HFFc6 (cell line): ENCODE measurements at regions not wholly inside any gene's neighbourhood (a gene's known extent, or its start where the extent isn't known, plus 50 kb on each side); places are given as distances from the start of the nearest gene placed in this dataset.

ENCODE experiments used
- DNase-seq: peaks from one replicate; pipeline ENCODE4 v3.0.0-alpha.2; 2018
- H3K27ac Mint-ChIP-seq: 2 replicates; pipeline ENCODE4 v1.8.0; 2020; ENCODE audit warnings: mild to moderate bottlenecking, mixed read lengths
- H3K27me3 Mint-ChIP-seq: 2 replicates; pipeline ENCODE4 v1.8.0; 2021; ENCODE audit warnings: mild to moderate bottlenecking, moderate library complexity, mixed read lengths; ENCODE audit not compliant: insufficient read depth
- H3K36me3 Mint-ChIP-seq: 2 replicates; pipeline ENCODE4 v1.8.0; 2021; ENCODE audit warnings: low read depth, mixed read lengths
- H3K4me1 Mint-ChIP-seq: 2 replicates; pipeline ENCODE4 v1.8.0; 2020; ENCODE audit warnings: low read depth, mixed read lengths
- H3K4me3 Mint-ChIP-seq: 2 replicates; pipeline ENCODE4 v1.8.0; 2020; ENCODE audit warnings: mild to moderate bottlenecking, moderate library complexity, mixed read lengths
- H3K9me3 Mint-ChIP-seq: 2 replicates; pipeline ENCODE4 v1.8.0; 2020; ENCODE audit warnings: mild to moderate bottlenecking, mixed read lengths
- TF ChIP-seq, protein P1 (sequence below): fragments of 200-600 bp; sonication (generic); IDR thresholded peaks from 2 replicates; pipeline ENCODE4 v1.5.0; 2021; ENCODE audit warnings: antibody characterized with exemption, mild to moderate bottlenecking

DNA sequence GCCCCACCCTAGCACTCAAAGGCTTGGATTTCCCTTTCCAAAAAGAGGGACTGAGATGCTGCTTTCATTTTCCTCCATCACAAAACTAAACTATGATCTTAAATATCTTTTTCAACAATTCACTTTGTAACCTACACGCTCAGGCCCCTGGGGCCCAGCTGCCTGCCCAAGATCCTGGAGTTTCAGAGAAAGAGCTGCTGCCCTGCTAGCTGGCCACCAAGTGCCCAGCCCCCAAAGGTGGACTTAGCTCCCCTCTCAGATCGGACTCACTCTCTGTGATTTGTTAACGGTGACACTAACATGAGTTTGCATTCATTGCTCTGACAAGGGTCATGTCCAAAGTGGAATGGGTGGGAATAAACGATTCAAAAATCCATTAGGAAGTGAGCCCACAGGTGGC, 119.6 kb upstream of the SMAD3 start:
- no peak overlapping the region for H3K4me3 Mint-ChIP-seq
- DNase-seq = no peak
- TF ChIP-seq, protein P1, sequence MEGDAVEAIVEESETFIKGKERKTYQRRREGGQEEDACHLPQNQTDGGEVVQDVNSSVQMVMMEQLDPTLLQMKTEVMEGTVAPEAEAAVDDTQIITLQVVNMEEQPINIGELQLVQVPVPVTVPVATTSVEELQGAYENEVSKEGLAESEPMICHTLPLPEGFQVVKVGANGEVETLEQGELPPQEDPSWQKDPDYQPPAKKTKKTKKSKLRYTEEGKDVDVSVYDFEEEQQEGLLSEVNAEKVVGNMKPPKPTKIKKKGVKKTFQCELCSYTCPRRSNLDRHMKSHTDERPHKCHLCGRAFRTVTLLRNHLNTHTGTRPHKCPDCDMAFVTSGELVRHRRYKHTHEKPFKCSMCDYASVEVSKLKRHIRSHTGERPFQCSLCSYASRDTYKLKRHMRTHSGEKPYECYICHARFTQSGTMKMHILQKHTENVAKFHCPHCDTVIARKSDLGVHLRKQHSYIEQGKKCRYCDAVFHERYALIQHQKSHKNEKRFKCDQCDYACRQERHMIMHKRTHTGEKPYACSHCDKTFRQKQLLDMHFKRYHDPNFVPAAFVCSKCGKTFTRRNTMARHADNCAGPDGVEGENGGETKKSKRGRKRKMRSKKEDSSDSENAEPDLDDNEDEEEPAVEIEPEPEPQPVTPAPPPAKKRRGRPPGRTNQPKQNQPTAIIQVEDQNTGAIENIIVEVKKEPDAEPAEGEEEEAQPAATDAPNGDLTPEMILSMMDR = no peak
- H3K9me3 Mint-ChIP-seq = no peaks in the 10 kb centered on the region
- H3K36me3 Mint-ChIP-seq = peaks cover 5% of the 10 kb centered on the region
- no peak overlapping the region for H3K27ac Mint-ChIP-seq
- H3K4me1 Mint-ChIP-seq = peaks cover 38% of the 10 kb centered on the region
- H3K27me3 Mint-ChIP-seq = peaks cover 4% of the 10 kb centered on the region

DNA sequence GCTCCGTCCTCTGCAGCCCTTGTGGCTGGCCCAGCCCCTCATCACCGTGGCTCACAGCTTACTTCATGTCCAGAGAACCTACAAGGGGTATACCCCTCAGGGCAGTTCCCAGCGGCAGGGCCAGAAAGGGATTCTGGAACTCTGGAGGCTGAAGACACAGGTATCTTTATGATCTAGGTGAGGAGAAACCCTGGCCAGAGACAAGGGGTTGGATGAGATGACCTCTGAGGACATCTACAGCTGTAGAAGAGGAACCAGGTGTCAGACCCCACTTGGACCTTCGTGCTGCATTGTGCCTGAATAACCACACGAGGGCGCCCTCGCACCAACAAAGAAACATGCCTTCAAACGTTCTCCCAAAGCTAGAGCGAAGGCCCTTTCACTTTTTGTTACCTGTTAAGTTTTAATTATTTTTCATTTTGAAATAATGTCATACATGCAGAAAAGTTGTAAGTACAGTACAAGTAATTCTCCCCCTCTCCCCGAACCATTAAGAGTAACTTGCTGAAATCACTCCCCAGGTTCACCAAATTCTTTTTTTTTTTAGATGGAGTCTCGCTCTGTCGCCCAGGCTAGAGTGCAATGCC, 118.7 kb upstream of the SMAD3 start:
- TF ChIP-seq, protein P1 = peak; percentile 98
- Mint-ChIP-seq H3K36me3 (peaks cover 5% of the 10 kb centered on the region), H3K27ac (no peak overlapping the region), H3K9me3 (no peaks in the 10 kb centered on the region), H3K27me3 (peaks cover 4% of the 10 kb centered on the region), H3K4me1 (peaks cover 38% of the 10 kb centered on the region), H3K4me3 (no peak overlapping the region)
- peak; percentile 45 for DNase-seq

DNA sequence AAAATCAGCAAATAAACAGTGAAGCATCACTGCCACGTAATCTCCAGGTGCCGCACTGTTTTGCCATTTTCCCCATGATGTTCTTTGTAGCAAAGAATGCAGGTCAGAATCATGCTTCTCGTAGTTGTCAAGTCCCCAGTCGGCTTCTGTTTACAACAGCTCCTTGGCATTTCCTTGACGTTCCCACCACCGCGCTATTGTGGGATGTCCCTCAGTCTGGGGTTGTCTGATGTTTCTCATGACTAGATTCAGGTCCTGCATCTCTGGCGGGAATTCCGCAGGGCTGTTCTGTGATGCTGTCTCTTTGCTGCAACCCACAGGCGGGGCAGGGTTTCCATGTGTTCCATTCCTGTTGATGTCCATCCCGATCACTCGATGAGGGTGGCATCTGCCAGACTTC, 117.9 kb upstream of the SMAD3 start:
- DNase-seq = no peak
- TF ChIP-seq, protein P1 = no peak

DNA sequence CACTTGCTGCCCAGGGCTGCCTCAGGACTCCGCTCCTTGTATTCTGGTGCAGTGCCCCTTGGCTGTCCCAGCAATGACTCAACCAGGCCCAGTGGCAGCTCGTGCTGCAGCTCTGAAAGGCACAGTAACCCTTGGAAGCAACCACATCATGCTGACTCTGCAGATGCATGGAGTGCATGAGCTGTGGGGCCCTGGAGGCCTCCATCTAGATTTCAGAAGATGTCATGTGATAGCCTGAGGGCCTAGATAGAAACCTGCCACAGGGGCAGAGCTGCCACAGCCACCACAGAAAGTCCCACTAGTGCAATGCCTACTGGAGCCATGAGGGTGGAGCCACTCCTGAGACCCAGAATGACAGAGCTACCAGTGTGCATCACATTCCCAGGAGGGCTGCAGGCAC, 117.1 kb upstream of the SMAD3 start:
- peaks cover 5% of the 10 kb centered on the region for H3K36me3 Mint-ChIP-seq
- H3K9me3 Mint-ChIP-seq = no peaks in the 10 kb centered on the region
- TF ChIP-seq, protein P1 = peak; percentile 37
- peak; percentile 62 for DNase-seq
- peaks cover 43% of the 10 kb centered on the region for H3K4me1 Mint-ChIP-seq
- peaks cover 3% of the 10 kb centered on the region for H3K27me3 Mint-ChIP-seq
- no peak overlapping the region for H3K27ac Mint-ChIP-seq
- no peak overlapping the region for H3K4me3 Mint-ChIP-seq

More for the DNA sequence above, 117.9 kb upstream of the SMAD3 start:
- Mint-ChIP-seq H3K27ac (no peak overlapping the region), H3K4me1 (peaks cover 43% of the 10 kb centered on the region), H3K9me3 (no peaks in the 10 kb centered on the region), H3K4me3 (no peak overlapping the region), H3K36me3 (peaks cover 5% of the 10 kb centered on the region), H3K27me3 (peaks cover 3% of the 10 kb centered on the region)

DNA sequence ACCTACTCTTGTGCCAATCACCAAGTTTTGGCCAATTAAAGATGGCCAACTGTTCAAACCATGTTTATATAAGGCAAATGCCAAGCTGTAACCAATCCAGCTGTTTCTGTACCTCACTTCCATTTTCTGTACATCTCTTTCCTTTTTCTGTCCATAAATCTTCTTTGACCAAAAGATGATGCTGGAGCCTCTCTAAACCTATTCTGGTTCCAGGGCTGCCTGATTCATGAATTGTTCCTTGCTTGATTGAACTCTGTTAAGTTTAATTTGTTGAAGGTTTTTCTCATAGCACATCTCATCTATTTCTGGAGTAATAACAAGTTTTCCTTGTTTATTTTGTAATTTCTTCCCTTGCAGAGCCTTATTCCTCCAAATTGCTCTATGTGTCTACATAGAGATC, 115.3 kb upstream of the SMAD3 start:
- Mint-ChIP-seq H3K27me3 (no peaks in the 10 kb centered on the region; the same call in none of the 2 replicates), H3K36me3 (peaks cover 5% of the 10 kb centered on the region), H3K27ac (no peak overlapping the region), H3K9me3 (no peaks in the 10 kb centered on the region), H3K4me1 (peaks cover 48% of the 10 kb centered on the region), H3K4me3 (no peak overlapping the region)
- TF ChIP-seq, protein P1 = no peak
- no peak for DNase-seq
